ENCODE measurements at regions not wholly inside any gene's neighbourhood (a gene's known extent, or its start where the extent isn't known, plus 50 kb on each side); places are given as distances from the start of the nearest gene placed in this dataset.

DNA sequence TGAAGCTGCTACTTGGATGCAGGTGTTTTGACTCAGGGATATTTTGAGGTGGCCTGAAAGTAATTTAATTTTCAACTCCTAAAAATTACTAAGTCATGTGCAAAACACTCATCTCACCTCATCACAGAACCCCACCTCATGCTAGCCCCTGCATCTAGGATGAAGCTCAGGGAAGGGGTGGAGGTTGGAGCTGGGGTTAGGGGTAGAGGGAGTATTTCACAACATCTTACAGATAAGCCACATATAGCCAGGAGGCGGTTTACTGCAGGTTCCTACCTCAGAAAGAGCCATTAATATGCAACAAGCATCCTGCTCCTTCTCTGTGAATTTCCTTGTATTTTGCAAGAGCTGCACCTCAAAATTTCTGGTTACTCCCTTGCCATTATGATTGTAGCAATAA lies 70.5 kb upstream of the TSPAN5 start:
- TF ChIP-seq, protein P1, sequence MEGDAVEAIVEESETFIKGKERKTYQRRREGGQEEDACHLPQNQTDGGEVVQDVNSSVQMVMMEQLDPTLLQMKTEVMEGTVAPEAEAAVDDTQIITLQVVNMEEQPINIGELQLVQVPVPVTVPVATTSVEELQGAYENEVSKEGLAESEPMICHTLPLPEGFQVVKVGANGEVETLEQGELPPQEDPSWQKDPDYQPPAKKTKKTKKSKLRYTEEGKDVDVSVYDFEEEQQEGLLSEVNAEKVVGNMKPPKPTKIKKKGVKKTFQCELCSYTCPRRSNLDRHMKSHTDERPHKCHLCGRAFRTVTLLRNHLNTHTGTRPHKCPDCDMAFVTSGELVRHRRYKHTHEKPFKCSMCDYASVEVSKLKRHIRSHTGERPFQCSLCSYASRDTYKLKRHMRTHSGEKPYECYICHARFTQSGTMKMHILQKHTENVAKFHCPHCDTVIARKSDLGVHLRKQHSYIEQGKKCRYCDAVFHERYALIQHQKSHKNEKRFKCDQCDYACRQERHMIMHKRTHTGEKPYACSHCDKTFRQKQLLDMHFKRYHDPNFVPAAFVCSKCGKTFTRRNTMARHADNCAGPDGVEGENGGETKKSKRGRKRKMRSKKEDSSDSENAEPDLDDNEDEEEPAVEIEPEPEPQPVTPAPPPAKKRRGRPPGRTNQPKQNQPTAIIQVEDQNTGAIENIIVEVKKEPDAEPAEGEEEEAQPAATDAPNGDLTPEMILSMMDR (IDR thresholded peaks at IDR 0.05; ENCODE audit: insufficient read depth, low read length, poor library complexity, severe bottlenecking) = no peak
- Histone ChIP-seq H3K27me3 (ENCODE audit: control insufficient read depth, insufficient read depth, low read length) (no peaks in the 10 kb centered on the region), H3K4me3 (ENCODE audit: low read depth, low read length) (no peak overlapping the region), H3K36me3 (ENCODE audit: control insufficient read depth, insufficient read depth, low read length) (no peaks in the 10 kb centered on the region)
- no peak for DNase-seq (ENCODE audit: low read depth)

DNA sequence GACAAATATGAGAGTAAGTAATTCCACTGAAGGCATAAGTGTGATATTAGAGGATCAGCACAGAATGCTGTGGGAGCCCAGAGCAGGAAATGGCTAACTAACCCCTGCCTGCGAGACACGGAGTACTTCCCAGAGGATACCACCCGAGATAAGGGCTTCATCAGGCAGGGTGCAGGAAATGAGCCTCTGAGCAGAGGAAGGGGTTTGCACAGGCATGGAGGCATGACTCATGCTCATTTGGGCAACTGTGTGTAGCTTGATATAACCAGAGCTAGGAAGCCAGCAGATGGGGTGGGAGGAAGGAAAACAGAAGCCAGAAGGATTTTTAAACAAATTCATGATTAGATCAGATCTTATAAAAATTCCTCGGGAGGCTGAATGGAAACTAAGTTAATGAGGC lies 70.0 kb upstream of the TSPAN5 start:
- Histone ChIP-seq H3K27me3 (ENCODE audit: control insufficient read depth, insufficient read depth, low read length) (no peaks in the 10 kb centered on the region), H3K4me3 (ENCODE audit: low read depth, low read length) (no peak overlapping the region), H3K36me3 (ENCODE audit: control insufficient read depth, insufficient read depth, low read length) (no peaks in the 10 kb centered on the region)
- no peak for DNase-seq (ENCODE audit: low read depth)
- TF ChIP-seq, protein P1 (IDR thresholded peaks at IDR 0.05; ENCODE audit: insufficient read depth, low read length, poor library complexity, severe bottlenecking) = no peak

DNA sequence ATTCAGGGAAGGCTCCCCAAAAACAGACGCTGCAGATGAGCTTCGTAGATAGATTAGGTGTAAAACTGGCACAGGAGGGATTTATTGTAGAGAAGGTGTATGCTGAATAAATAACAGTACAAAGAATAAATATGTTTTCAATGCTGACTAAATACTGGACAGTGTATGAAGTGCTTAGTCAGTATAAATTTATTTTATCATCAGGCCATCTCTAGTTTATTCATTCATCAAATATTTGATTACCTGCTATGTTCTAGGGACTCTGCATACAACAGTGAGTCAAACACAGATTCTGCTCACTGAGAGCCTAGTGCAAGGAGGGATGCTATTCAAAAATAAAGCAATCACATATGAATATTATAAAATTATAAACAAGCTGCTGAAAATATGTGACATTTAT lies 63.6 kb upstream of the TSPAN5 start:
- Histone ChIP-seq H3K27me3 (ENCODE audit: control insufficient read depth, insufficient read depth, low read length) (no peaks in the 10 kb centered on the region), H3K36me3 (ENCODE audit: control insufficient read depth, insufficient read depth, low read length) (no peaks in the 10 kb centered on the region), H3K4me3 (ENCODE audit: low read depth, low read length) (no peak overlapping the region)
- TF ChIP-seq, protein P1 (IDR thresholded peaks at IDR 0.05; ENCODE audit: insufficient read depth, low read length, poor library complexity, severe bottlenecking) = no peak
- DNase-seq (ENCODE audit: low read depth) = no peak

DNA sequence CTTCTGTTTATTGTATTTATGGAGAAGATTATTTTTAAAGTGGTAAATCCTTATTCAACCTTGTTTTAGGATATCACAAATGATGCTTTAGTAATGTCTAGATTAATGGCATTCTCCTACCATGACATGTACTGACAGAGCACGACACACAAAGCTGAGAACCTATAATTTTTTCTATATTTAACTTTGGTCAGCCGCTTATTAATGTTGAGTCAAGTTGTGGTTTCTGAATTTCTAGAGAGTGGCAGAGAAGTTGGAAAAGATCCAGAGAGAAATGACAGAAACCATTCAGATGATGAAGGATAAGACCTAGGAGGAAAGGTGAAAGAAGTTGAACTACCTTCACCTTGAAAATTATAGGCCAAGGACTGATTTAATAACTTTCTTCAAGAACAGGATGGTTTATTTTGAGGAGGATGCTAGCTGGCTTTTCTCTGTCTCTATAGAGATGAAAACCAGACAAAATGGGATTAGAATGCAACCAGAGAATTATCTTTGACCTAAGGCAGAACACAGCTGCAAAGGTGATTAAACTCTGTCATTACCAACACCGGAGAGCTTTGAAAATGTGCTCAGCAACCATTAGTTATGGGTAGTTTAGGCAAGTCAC lies 62.6 kb upstream of the TSPAN5 start:
- TF ChIP-seq, protein P1 (IDR thresholded peaks at IDR 0.05; ENCODE audit: insufficient read depth, low read length, poor library complexity, severe bottlenecking) = no peak
- H3K36me3 ChIP-seq (ENCODE audit: control insufficient read depth, insufficient read depth, low read length) = no peaks in the 10 kb centered on the region
- H3K27me3 ChIP-seq (ENCODE audit: control insufficient read depth, insufficient read depth, low read length) = no peaks in the 10 kb centered on the region
- no peak for DNase-seq (ENCODE audit: low read depth)
- H3K4me3 ChIP-seq (ENCODE audit: low read depth, low read length) = no peak overlapping the region

DNA sequence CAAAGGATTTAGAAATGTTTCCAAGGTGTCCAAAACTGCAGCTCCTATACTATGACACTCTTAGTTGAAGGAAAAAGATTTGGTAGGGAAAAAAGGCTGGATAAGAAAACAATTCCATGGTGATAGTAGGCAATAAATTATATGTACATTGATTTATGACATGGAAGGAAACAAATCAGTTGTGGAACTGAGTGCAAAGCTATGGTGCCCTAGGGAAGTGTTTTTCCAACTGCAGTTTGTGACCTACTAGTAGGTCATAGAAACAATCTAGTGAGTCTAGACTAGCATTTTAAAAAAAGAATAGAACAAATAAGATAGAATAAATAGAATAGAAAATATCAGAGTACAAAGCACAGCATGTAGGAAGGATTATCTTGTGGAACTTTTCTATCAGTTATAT lies 58.4 kb upstream of the TSPAN5 start:
- TF ChIP-seq, protein P1 (IDR thresholded peaks at IDR 0.05; ENCODE audit: insufficient read depth, low read length, poor library complexity, severe bottlenecking) = no peak
- Histone ChIP-seq H3K27me3 (ENCODE audit: control insufficient read depth, insufficient read depth, low read length) (no peaks in the 10 kb centered on the region), H3K36me3 (ENCODE audit: control insufficient read depth, insufficient read depth, low read length) (no peaks in the 10 kb centered on the region), H3K4me3 (ENCODE audit: low read depth, low read length) (no peak overlapping the region)
- DNase-seq (ENCODE audit: low read depth) = no peak

DNA sequence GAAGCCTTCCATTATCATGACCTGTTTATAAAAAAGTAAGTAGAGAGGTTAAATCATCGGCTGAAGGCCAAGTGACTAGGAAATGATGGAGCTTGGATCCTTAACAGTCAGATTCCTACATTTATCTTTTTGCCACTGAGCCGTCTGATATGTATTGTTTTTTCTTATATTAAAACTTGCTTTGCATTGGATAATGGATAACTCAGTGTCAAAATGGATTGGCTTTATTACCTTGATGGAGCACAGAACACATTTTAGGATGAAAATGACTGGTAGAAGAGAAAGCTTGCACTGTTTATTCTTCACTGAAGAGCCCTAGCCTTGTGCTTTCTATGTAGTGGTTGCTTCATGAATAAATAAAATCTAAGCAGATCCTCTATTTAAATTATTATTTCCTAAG lies 54.2 kb upstream of the TSPAN5 start:
- Histone ChIP-seq H3K27me3 (ENCODE audit: control insufficient read depth, insufficient read depth, low read length) (no peaks in the 10 kb centered on the region), H3K36me3 (ENCODE audit: control insufficient read depth, insufficient read depth, low read length) (no peaks in the 10 kb centered on the region), H3K4me3 (ENCODE audit: low read depth, low read length) (no peak overlapping the region)
- TF ChIP-seq, protein P1 (IDR thresholded peaks at IDR 0.05; ENCODE audit: insufficient read depth, low read length, poor library complexity, severe bottlenecking) = no peak
- no peak for DNase-seq (ENCODE audit: low read depth)

All from kidney epithelial cell (primary cell).